ENCODE measurements at regions not wholly inside any gene's neighbourhood (a gene's known extent, or its start where the extent isn't known, plus 50 kb on each side); places are given as distances from the start of the nearest gene placed in this dataset.

DNA sequence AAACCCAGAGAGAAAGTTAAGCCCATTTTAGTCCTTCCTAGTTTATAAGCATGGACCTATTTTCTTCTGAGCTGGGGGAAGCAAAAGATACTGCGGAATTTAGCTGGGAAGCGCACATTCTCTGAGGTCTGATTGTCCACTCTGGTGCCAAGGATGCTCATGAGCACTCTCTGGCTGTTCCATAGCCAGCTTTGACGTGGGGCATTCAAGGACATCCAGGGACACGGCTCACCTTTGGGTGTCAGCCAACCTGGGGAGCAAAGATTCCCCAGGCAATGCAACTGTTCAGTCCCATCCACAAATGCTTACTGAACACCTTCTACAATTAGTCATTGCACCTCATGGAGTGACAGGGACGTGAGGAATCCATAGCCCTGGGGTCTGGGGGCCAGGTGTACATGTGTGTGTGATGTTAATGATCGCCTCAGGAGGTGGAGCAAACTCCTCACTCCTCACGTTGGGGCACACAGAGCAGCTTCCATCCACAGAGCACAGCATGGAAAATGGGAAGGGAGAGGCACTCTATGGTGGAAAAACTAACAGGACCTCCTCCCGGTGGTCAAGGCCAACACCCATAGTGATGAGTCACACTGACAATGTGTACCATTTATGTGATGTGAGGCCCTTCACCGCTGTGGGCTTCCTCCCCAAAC lies 67.5 kb upstream of the IGFBP3 start:
- DNase-seq (ENCODE audit: low read depth), result no peak

DNA sequence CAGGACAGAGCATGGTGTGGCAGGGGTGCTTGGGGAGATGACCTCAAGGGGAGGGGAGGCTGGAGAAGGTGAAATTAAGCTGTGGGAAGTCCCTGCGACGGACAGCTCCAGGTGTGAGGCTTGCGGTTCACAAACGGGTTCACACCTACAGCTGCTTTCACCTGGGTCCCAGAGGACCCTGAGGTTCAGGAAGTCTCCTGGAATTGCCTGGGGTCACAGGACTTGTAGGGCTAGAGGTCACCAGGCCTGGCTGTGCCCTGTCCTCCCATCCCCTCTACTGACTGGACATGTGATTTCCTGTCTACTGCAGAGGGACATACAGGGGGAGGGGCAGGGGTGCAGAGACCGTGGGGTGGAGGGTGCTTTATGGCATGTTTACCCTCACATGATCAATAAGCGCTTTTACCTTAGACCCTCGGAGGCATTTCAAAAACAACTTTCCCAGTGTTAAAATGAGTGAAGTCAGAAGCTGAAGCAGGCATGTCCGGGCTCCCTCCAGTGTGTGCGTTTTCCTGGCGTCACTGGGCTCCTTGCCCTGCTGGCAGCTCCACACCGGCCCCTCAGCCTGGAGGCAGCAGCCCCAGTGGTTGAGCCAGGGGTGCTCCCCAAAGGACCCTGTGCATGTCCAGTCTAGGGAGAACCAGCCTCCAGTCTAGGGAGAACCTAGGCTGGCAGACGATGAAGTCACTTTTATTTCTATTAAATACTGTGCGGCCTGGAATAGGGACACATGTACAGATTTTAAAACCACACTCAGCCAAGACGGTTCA lies 66.6 kb upstream of the IGFBP3 start:
- no peak for DNase-seq (ENCODE audit: low read depth)

DNA sequence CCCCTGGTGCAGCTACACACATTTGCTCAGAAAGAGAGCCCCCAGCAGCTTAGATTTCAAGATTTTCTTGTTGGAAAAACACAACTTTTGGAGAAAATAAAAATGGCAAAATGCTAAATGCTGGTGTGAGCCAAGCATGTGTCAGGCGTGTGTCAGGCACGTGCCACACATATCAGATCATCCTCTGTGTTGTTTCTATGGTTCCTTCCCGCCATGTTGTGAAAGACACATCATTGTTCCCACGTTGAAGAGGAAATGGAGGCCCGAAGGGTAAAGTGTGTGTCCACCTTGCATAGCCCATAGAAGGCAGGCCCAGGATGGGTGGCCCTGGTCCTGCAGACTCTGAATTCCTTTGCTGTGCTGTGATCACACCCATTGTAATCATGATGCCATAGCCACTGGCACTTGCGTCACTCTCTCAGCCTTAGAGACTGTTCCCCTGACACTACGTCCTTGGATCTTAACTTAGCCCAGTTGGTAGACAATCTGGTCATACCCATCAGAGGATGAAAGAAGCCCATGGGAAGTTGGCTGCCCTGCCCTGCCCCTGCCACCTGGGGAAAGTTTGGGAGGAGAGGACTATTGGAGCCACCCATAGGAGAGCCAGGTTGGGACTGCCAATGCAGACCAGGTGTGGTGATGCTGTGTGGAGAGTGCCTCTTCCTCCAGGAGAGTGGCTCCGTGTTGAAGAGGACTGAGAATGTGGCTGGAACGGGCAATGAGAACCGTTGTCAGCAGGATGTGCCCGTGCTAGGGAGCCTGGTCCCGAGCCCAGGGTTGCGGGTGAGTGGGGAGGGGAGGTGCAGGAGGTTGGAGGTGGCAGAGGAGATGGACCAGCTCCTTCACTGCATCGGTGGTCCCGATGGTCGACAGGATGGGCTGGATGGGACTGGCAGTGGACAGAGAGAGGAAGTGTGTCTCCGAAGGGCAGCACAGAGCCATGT lies 65.6 kb upstream of the IGFBP3 start:
- DNase-seq (ENCODE audit: low read depth), result no peak

DNA sequence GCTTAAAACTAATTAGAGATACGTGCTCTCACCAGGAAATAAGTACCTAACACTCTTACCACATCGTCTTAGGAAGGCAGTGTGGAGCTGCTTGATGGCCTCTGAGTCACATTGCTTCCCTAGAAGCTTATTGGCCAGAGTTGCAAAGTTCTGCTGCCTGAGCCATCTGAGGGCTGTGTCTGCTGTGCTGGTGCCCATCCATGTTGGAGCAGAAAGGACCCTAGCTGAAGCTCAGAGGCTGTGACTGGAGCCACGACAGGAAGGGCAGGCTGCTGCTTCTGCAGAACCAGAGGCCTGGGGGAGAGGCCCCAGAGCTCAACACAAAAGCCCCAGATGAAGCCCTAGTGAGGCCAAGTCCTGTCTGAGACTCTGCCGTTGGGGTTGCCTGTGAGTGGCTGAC lies 64.8 kb upstream of the IGFBP3 start:
- DNase-seq (ENCODE audit: low read depth), result peak; percentile 78

DNA sequence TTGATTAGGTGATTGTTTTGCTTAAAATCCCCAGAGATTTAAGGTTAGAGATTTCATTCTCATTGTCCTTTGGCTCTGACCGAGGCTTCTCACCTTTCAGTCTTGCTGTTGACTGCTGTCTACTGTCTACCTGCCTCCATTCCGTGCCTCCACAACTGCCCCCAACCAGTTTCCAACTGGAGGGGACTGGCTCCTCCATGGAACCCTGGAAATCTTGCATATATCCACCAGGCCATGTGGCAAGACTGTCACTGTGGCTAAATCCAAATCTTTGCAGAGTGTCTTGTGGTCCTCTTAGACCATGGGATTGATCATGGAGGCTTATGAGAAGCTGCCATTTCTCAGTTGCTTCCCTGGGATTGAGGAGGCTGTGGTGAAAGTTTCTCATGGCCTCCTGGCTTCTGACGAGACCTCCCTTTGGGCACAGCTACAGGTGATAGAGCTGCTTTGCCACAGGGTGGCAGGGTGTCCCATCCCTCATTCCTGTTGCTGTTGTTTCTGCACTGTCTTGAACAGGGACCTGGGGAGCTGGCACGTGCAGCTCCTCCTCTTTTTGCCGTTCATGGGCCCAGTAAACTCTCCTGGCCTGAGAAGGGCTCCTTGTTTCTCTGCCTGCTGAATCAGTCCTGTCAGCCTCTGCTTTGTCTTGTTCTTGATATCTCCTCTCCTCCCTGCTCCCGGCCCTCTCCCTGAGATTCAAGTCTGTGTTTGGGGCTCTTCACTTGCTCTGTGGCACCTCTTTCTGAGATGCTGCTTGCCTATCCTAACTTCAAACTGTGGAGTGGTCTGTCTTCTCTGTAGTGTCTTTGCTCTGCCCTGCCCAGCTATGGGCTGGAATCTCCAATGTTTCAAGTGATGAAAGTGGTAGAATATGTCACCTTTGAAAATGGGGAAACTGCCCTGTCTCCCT lies 63.6 kb upstream of the IGFBP3 start:
- DNase-seq (ENCODE audit: low read depth), result peak; percentile 47

DNA sequence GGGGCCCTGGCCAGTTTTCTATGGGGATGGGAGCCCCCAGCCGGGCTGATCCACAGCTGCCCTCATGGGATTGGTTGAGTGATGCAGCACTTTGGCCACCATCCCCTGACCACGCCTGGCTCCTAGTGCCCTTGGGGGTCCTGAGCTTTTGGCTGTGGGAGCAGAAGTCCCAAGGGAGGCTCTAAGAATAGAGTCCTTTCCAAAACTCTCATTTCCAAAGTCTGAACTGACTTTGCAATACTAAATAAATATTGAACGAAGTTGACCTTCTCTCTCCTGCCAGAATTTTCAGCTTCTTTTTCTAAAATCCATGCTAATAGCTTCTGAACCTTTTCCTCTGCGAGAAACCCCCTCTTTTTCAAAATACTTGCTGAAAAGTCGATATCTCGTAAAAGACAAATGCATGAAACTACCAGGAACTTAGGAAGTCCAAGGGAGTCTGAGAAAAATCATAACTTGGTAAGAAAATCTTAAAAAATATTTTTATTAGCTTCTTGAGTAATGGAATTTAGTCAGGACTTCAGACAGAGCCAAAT lies 62.7 kb upstream of the IGFBP3 start:
- DNase-seq (ENCODE audit: low read depth), result no peak

DNA sequence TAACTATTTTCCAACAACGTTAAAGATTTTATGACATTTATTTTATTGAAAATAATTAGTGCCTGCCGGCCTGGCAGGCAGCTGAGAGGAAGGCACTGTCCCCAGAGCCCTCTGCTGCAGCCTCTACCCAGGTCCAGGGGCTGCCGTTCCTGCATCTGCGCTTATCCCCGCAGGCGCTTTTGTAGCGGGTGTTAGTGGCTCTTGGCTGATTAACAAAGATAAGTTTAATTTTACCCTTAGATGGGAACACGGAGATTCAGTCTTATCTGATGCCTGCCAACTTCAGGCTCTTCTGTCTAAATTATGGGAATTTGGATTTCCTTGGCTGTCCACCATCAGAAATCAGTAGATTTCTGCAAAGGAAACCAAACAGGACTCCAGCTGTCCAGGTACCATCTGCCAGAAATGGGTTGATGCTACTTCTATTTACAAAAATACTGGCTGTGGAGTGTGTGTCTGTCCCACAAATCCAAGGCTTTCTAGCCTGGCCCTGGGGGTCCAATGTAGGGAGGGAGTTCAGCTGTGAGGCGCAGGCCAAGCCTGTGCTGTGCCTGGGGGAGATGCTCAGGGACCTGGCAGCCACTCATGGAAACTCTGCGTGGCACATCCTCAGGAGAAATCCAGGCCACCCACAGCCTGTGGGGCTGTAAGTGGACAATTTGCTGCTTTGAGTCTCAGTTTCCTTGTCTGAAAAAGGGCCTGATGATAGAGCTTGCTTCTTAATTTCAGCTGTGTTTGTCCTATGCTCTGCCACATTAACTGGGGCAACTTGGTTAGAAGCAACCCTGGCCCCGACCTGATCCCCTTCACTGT lies 62.0 kb upstream of the IGFBP3 start:
- DNase-seq (ENCODE audit: low read depth), result no peak

DNA sequence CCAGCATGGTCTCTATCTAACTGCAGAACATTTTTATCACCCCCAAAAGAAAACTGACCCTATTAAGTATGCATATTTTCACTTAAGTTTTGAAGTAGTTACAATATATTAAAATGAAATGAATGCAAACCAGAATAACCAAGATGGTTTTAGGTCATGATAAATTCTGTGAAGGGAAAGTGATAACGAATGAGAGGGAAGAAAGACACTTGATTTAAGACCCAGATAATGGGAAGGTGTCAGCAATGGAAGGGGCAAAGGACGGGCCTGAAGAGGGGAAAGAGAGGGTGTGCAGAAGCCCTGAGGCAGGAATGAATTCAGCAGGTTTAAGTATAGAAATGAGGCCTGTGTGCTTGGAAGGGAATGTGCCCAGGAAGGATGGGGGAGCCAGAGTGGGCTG lies 61.1 kb upstream of the IGFBP3 start:
- no peak for DNase-seq (ENCODE audit: low read depth)

DNA sequence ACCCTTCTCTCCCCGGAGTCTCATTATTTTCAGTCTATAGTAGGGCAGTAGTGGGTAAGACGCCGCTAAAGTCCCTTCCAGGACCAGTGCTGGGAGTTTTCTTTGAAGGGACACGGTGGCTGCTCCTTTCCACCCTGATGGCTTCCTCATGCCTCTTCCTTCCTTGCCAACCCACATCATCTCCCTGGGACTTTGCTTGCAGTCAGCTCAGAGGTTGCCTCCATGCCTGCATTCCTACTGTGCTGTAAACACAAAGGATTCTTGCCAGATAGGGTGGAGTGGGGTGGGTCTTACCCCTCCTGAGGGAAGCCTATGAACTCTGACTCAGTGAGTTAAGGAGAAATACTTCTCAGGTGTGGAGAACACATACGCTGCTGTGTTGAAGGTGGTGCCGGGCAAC lies 59.9 kb upstream of the IGFBP3 start:
- DNase-seq (ENCODE audit: low read depth), result no peak

DNA sequence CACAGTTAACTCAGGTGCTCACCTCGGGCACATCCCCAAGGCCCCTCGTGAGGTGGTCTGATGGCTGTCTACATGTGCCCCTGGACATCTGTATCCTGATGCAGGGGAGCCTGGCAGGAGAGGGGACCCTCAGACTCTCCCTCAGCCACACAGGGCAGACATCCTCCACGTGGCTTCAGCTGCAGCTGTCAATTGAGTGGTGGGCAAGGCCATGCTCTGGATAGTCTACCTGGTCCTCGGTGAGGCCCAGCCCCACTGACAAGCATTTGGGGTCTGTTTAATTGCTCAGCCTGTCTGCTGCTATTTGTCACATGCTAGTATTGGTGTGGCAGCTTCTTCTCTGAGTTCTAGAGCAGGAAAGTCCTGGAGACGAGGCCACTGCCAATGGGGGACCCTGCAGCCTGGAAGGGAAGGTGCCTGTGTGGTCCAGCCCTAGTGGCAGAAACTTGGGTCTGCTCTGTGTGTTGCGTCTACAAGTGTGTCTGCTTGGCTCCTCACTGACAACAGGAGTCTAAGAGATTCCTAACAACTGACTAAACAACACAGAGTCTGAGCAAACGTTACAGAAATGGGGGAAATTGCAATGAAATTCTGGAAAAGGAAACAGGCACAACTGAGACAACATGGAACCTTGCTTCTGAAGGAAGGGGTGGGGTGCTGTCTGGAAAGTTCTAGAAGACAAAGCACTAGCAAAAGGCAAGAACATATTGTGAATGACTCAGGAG lies 59.3 kb upstream of the IGFBP3 start:
- DNase-seq (ENCODE audit: low read depth), result peak; percentile 37

DNA sequence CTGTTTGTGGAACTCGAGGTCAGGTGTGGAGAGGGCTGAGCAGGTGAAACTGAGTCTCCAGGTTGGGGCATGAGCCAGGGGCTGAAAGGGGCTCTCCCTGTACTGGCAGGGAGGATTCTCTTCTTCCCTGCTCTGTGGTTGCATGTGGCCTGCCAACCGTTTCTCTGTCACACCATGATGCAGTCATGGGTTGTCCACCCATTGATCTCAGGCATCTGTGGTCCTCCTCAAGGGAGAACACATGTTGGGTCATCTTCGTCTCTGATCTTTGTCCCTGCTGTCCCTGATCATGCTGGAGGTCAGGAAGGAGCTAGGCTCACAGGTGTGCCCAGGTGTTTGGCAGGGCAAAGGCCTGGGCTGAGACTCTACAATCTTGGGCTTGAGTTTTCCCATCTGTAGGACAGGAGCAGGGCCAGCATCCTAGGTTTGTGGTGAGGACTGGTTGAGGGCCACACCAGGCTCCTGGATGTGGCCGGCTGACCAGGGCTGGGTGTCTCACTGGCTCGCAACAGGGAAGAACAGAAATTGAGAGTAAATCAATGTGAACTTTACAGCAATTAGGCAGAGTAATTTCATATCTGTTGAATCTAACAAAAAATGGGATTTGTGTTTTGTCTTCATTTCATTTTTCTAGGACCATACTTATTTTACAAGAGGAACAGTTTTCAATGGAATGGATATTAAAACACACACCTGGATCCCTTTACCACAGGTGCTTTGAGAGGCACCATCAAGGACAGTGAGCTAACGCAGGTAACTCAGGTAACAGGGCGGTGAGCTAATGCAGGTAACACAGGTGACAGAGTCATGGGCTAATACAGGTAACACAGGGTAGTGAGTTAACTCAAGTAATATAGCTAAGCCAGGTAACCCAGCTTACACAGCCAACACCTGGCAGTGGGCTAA lies 58.5 kb upstream of the IGFBP3 start:
- DNase-seq (ENCODE audit: low read depth), result no peak

DNA sequence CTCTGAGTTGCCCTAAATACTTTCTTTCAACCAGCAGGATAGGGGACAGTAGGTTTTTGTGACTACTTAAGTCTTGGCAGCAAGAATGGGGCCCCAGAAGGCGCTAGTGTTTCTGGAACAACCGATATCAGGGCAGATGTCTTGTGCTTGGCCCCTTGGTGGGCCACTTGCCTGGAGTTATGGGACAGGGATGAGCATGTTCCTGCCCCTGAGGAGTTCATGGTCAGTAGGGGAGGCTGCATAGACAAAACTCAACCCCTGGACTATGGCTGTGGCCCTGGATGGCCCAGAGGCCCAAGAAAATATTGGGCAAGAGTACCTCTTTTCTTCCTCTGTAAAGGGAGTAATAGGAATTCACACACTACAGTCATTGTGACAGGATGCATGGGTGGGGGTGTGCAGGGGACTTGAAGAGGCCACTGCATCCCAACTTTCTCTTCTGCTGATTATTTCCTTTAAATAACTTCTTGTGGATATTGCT lies 57.7 kb upstream of the IGFBP3 start:
- DNase-seq (ENCODE audit: low read depth), result peak; percentile 55

DNA sequence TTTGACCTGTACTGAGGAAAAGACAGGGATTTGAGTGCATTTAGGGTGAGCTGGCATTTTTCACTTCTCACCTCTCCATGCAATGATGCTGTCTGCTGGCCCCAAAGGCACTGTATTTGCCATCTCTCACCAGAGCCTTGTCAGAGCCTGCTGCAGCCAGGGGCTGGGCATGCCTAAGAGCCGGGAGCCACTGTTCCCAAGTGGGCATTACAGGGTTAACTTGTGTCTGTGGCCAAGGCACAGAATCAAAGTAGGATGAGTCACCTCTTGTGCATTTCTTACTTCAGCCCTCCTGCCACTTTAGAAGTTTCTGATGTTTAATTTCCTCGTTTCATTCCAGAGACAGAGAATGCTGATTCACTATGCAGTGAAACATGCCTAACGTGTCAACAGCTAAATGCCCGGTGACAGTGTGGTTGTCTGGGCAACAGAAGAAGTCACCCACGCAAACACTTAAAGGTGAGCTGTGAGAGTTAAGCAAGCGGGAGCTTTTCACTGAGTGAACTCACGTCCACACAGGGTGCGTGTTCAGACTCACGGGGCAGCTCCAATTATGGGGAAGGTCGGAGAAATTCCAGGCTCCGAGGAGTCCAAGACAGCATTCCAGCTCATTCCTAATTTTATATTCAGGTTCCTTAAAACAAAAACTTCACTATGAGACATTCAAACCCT lies 57.1 kb upstream of the IGFBP3 start:
- peak; percentile 100 for DNase-seq (ENCODE audit: low read depth)

DNA sequence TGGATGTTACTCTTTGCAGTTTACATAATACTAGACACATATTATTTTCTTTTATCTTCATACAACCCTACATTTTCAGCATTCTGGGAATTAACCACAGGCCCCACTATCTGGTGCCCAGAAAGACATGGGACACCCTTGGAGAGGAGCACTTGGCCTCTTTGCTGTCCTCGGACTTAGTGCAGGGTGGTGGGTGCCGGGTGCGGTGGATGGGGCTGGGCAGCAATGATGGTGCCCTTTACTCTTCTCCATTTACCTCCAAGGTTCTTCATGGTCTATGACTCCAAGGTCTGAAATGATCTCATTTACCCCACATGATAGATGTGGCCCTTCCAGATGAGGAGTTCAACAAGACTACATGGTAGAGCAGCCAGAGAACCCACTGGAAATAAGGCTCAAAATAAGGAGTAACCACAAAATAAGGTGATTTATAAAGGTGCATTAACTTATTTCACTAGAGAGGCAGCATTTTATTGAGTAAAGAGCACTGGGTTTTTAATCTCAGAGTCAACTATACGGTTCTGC lies 56.2 kb upstream of the IGFBP3 start:
- DNase-seq (ENCODE audit: low read depth), result no peak

DNA sequence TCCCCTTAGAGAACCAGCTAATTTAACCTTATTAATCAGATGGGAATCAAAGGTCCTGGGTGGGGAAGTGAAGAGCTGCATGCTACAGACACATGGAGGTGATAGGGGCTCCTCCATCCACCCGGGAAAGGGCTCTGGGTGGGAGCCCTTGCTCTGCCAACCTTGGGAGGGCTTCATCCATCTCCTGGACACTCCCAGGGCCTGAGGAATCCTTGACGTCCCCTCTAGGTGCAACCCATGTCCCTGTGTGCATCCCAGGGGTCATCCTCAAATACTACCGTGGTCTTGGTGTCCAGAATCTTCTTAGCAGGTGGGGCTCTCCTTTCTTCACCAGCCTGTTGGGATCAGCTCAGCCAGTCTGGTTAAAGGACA lies 55.4 kb upstream of the IGFBP3 start:
- no peak for DNase-seq (ENCODE audit: low read depth)

DNA sequence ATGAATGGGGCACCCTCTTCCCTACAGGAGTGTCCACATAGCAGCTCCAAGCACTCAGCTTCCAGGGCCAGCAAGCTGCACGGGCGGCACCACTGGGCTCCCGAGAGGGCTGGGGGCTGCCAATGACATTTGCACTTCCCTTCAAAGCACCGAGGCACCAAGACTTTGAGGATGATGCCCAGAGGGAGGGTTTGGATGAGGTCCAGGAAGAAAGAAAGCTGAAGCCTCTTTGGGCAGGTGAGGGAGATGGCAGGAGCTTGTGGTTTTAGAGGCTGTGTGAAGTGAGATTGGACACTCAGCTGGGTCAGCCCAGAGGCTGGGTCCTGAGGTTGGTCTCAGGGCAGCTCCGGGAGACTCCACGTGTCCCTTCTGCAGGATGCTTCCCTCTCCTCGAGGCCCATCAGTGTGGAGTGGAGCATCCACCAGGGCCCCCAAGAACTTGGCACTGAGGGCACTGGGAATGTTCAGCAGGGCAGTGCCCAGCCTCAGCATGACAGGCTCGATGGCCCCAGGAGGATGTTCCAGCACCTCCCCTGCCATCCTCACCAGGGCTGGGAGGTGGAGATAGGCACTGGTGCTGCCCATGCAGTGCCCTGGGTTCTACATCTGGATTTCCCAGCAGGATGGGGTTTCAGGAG lies 54.9 kb upstream of the IGFBP3 start:
- DNase-seq (ENCODE audit: low read depth), result no peak

DNA sequence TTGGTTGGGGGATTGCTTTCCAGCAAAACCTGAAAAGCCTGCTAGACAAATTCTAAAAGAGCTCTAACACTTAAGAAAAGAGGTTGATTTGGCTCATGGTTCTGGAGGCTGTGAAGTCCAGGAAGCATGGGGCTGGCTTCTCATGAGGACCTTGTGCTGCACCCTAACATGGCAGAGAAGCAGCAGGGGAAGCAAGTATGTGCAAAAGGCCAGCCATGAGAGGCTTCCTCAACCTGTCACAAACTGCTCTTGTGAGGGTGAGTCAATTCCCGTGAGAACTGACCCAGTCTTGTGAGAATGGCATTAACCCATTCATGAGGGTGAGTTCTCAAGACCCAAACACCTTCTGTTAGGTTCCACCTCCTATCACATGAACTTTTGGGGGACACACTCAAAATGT lies 54.3 kb upstream of the IGFBP3 start:
- no peak for DNase-seq (ENCODE audit: low read depth)
